A549 (cell line): ENCODE measurements at regions not wholly inside any gene's neighbourhood (a gene's known extent, or its start where the extent isn't known, plus 50 kb on each side); places are given as distances from the start of the nearest gene placed in this dataset.

Source experiments
- CHD4 ChIP-seq: fragments of 200-600 bp; sonication (generic); IDR thresholded peaks from 2 replicates; pipeline ENCODE4 v1.6.1; 2016; ENCODE audit warnings: antibody characterized with exemption, mild to moderate bottlenecking, borderline replicate concordance
- HDAC2 ChIP-seq: fragments of 200-600 bp; sonication (generic); IDR thresholded peaks from 2 replicates; pipeline ENCODE4 v1.6.1; 2016

DNA sequence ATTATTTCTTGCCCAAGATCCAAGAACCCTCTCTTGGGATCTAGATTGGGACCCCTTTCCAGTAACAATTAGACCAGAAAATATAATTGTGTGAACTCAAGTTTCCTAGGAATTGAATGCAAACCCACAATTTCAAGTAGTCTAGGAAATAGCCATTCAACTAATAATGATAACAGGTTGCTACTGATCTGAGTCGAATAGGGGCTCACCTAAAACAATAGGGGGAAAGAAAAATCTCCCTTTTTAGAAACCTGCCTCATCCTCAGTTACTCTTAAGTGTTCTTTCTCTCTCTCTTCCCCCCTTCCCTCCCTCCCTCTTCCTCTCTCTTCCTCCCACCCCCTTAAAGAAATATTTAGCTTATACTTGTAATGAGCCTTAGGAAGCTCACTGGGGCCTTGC lies 555.3 kb downstream of the IGSF11 start:
- TF ChIP-seq HDAC2: no peak
- no peak for TF ChIP-seq CHD4
